ENCODE measurements at regions not wholly inside any gene's neighbourhood (a gene's known extent, or its start where the extent isn't known, plus 50 kb on each side); places are given as distances from the start of the nearest gene placed in this dataset.

DNA sequence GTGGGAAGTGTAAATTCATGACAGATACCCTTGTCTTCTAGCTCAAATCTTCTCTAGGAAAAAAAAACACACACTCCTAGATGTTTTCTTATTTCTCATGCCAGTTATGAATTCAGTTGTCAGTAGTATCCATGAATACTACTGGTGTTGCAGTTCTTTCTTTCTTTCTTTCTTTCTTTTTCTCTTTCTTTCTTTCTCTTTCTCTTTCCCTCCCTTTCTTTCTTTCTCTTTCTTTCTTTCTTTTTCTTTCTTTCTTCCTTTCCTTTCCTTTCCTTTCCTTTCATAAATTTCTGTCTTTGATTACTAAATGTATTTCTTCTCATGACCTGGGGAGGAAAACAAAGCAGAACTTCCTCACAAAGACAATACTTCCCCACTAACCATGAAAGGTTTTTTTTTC lies 253.8 kb downstream of the PCDH7 start:
- TF ChIP-seq CTCF (IDR thresholded peaks at IDR 0.05) (no peak), POLR2AphosphoS5 (IDR thresholded peaks at IDR 0.05; ENCODE audit: low read depth, low read length) (no peak), SIN3A (IDR thresholded peaks at IDR 0.05; ENCODE audit: borderline replicate concordance, insufficient read depth, low read depth, low read length) (no peak)
- TF ChIP-seq, protein P1, sequence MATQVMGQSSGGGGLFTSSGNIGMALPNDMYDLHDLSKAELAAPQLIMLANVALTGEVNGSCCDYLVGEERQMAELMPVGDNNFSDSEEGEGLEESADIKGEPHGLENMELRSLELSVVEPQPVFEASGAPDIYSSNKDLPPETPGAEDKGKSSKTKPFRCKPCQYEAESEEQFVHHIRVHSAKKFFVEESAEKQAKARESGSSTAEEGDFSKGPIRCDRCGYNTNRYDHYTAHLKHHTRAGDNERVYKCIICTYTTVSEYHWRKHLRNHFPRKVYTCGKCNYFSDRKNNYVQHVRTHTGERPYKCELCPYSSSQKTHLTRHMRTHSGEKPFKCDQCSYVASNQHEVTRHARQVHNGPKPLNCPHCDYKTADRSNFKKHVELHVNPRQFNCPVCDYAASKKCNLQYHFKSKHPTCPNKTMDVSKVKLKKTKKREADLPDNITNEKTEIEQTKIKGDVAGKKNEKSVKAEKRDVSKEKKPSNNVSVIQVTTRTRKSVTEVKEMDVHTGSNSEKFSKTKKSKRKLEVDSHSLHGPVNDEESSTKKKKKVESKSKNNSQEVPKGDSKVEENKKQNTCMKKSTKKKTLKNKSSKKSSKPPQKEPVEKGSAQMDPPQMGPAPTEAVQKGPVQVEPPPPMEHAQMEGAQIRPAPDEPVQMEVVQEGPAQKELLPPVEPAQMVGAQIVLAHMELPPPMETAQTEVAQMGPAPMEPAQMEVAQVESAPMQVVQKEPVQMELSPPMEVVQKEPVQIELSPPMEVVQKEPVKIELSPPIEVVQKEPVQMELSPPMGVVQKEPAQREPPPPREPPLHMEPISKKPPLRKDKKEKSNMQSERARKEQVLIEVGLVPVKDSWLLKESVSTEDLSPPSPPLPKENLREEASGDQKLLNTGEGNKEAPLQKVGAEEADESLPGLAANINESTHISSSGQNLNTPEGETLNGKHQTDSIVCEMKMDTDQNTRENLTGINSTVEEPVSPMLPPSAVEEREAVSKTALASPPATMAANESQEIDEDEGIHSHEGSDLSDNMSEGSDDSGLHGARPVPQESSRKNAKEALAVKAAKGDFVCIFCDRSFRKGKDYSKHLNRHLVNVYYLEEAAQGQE (IDR thresholded peaks at IDR 0.05; ENCODE audit: insufficient read depth in 1 of 2, low read depth in 2 of 2, low read length in 1 of 2), result no peak

All from Panc1 (cell line).